ENCODE measurements at regions not wholly inside any gene's neighbourhood (a gene's known extent, or its start where the extent isn't known, plus 50 kb on each side); places are given as distances from the start of the nearest gene placed in this dataset.

DNA sequence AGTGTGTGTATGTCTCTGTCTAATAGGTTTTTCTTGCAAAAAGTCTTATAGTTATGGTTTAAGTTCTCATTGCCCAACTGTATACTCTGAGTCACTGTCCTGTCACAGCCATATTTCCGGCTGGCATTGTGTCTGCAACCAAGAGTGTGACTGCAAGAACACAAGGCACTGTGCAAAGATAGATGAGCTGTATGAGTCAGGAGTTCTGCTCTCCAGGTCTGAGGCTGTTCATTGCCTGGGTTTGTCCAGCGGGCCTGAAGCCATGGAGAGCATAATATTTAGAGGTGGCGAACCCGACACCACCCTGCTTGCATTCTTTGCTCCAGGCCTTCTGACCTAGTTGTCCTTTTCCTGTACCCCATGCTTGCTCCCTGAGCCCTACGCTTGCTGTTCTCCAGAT is 50.9 kb upstream of the CNIH3 start:
- no peak for DNase-seq (ENCODE audit: low spot score in 2 of 2, unreplicated experiment in 2 of 2)
- Mint-ChIP-seq H3K27ac (no peak overlapping the region), H3K9me3 (peaks cover 16% of the 10 kb centered on the region), H3K27me3 (ENCODE audit: low read depth) (no peaks in the 10 kb centered on the region), H3K36me3 (no peaks in the 10 kb centered on the region), H3K4me1 (no peaks in the 10 kb centered on the region), H3K4me3 (no peak overlapping the region)
- TF ChIP-seq, protein P1, sequence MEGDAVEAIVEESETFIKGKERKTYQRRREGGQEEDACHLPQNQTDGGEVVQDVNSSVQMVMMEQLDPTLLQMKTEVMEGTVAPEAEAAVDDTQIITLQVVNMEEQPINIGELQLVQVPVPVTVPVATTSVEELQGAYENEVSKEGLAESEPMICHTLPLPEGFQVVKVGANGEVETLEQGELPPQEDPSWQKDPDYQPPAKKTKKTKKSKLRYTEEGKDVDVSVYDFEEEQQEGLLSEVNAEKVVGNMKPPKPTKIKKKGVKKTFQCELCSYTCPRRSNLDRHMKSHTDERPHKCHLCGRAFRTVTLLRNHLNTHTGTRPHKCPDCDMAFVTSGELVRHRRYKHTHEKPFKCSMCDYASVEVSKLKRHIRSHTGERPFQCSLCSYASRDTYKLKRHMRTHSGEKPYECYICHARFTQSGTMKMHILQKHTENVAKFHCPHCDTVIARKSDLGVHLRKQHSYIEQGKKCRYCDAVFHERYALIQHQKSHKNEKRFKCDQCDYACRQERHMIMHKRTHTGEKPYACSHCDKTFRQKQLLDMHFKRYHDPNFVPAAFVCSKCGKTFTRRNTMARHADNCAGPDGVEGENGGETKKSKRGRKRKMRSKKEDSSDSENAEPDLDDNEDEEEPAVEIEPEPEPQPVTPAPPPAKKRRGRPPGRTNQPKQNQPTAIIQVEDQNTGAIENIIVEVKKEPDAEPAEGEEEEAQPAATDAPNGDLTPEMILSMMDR (IDR thresholded peaks at IDR 0.05; ENCODE audit: unreplicated experiment), result no peak

DNA sequence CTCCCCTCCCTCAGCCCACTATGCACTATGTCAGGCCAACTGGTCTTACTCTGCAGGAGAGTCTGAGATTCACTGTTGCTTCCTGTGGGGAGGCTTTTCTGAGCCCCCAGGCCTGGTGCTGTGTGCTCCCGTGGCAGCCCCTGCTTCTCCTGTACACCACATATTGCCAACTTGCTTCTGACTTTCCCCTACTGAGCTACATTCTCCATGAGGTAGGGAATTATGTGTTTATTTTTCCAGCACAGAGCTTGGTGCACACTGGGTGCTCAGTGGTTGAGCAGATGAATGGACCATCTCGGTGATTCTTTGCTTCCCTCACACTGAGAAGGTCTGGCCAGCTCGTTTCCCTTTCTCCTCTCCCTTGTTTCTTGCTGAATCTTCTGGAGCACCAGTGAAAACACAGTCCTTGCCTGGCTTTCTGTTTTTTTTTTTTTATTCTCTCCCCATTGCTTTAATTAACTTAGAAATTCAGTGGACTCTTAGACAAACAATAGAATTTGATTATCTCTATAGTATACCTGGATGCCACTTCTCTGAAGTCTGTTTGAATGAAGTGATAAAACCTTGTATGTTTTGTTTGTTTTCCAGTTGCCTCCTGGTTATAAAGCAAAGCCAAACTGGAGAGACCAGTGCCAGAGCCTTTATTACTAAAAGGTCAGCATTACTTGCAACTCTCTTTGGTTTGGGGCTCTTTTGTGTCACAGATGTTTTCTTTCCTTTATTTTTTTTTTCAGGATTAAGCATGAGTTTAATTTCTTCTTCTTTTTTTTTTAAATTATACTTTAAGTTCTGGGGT is 50.3 kb upstream of the CNIH3 start:
- no peak for DNase-seq (ENCODE audit: low spot score in 2 of 2, unreplicated experiment in 2 of 2)
- no peaks in the 10 kb centered on the region for H3K27me3 Mint-ChIP-seq (ENCODE audit: low read depth)
- no peaks in the 10 kb centered on the region for H3K36me3 Mint-ChIP-seq
- peaks cover 10% of the 10 kb centered on the region for H3K9me3 Mint-ChIP-seq
- no peaks in the 10 kb centered on the region for H3K4me1 Mint-ChIP-seq
- no peak overlapping the region for H3K27ac Mint-ChIP-seq
- H3K4me3 Mint-ChIP-seq, result no peak overlapping the region
- TF ChIP-seq, protein P1 (IDR thresholded peaks at IDR 0.05; ENCODE audit: unreplicated experiment), result no peak
